Fibroblast of skin of abdomen (primary cell): ENCODE measurements at regions not wholly inside any gene's neighbourhood (a gene's known extent, or its start where the extent isn't known, plus 50 kb on each side); places are given as distances from the start of the nearest gene placed in this dataset.
A peak's percentile ranks its signal among the peaks of the same experiment; 100 is the strongest.

Experiments
- DNase-seq: peaks from one replicate; pipeline ENCODE4 v3.0.0-alpha.2; 2013

DNA sequence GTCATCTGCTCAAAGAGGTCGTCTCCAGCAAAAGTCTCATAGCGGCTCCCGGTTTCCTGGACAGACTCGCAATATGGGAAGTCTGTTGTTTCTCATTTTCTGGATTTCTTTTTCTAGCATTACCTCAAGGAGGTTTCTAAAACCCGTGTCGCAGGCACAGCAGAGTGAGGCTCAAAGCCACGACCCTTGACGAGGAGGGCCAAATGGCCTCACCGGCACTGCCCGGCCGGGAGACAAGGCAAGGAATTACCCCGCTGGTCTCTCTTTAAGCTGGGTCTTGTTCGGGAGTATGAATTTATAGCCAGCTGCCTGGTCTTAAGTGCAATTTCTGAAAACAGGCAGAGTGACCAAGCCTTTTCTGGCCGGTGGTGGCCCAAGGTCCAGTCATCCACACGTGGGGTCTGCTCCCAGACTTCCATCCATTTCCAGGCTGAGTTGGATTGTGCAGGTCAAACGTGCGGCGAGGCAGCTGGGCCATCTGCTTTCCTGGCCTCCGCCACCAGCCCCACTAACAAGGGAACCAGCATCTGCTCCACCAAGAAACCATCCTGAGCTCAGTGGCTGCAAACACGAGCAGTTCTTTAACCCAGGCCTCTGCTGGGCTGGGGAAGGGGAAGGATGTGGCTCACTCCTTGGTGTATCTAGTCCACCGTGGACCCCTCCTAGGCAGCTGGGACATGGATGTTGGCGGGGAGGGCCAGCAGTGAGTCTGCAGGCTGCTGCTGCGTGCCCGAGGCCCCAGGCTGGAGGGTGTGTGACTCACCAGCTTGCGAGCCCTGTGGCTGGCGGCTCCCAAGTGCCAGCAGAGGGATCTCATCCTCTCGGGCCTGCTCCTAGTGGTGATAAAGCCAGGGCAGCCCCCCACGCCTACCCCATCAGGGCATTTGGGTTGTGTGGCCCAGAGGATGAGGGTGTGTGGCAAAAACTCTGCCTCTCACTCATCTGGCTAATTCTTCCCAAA is 55.6 kb upstream of the COL5A1 start:
- DNase-seq = peak; percentile 77

DNA sequence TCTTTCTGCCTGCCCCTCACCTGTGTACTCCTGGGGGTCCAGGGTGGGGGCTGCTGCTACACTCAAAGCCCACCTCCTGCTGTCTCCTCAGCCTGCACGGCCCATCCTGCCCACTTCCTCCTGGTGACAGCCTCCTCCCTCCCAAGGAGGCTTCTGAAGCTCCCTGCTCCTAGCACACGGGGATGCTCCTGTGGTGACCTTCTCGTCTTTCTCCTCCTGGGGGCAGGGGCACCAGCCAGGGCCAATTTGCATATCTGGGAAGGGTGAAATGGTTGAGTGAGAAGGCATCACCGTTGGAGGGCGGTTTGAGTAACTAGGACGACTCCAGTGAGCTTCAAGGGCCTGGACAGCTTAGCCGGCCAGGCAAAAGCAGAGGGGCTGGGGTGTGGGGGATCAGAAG is 51.9 kb upstream of the COL5A1 start:
- DNase-seq = no peak

DNA sequence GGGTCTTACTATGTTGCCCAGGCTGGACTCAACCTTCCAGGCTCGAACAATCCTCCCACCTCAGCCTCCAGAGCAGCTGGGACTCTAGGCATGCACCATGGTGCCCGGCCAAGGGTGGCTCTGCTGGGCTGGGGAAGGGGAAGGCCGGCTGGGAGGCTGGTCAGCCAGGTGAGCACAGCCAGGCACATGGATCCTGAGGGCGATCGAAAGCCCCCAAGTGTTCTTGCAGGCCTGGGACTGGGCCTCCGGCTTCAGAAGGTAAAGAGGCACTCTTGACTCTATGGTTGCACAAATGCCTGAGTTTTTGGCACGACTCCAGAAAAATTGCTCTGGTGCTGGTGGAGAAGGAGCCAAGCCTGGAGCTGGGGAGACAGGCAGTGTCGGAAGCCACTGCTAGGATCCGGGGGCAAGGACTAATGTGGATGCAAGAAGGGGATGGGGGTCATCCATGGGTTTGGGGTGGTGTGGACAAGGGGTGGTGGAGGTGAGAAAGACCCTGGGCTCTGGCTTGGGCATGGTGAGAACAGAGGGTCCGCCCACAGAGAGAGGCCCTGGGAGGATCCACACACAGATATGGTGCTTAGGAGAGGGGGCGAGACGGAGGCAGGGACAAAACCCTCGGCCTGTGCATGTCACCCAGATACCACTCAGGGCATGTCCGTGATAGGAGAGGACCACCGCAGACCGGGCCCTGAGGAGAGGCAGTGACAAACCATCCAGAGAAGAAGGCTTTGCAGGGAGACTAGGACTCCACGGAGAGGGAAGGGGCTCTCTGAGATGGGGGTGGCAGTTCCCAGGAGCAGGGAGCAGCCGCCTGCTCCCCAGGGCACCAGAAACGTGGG is 51.1 kb upstream of the COL5A1 start:
- peak; percentile 24 for DNase-seq

DNA sequence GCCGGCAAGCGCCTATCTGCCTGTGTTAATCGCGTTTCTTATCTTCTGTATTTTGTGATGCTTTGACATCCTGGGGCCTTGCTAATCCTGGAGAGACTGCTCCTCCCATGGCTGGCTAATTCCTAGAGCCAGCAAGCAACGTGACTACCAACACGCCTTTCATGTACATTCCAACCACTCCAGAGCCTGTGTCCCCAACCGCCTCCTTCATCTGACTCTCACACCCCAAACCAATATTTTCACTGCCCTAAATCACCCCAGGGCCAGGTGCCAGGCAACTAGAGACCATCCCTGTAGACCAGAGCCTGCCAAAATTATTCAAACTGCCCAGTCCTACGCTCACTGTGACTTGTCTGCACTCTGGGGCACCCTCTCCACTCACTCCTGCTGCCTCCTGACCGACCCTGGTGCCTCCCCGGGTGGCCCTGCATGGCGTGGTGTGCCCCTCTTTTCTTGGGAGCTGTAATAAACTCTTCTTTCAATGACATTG is 50.5 kb upstream of the COL5A1 start:
- peak; percentile 62 for DNase-seq

DNA sequence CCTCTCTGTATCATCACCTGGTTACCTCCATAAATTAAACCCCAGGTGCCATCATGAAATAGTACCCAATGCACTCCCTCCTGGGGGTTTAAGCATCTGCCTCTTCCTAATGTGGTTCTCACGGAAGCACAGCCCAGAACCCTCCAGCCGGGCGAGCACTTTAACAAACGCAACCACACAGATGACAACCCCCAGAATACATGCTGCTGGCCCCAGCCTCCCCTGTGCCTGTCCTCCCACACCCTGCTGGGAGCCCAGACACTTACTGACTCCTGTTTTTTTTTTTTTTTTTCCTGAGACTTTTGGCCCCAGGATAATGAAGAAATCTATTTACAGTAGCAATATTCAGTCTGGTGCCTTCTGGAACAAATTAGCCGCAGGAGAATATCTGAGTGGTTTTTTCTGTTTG is 50.0 kb upstream of the COL5A1 start:
- peak; percentile 89 for DNase-seq
